ENCODE measurements at regions not wholly inside any gene's neighbourhood (a gene's known extent, or its start where the extent isn't known, plus 50 kb on each side); places are given as distances from the start of the nearest gene placed in this dataset.

- no peaks in the 10 kb centered on the region for H3F3A ChIP-seq (ENCODE audit: insufficient read depth, low read length, poor library complexity, severe bottlenecking)
- no peaks in the 10 kb centered on the region for H3K9me3 ChIP-seq (ENCODE audit: low read length)
- no peaks in the 10 kb centered on the region for H3K9me2 ChIP-seq (ENCODE audit: insufficient read depth, low read length)
- H3K4me2 ChIP-seq (ENCODE audit: low read length), result no peak overlapping the region
- no peak for TF ChIP-seq SMC3 (conservative IDR thresholded peaks at IDR 0.05; ENCODE audit: poor library complexity)
- H4K20me1 ChIP-seq (ENCODE audit: insufficient read depth), result no peaks in the 10 kb centered on the region
- no peaks in the 10 kb centered on the region for H3K36me3 ChIP-seq (ENCODE audit: insufficient read depth, low read length)
- no peak overlapping the region for H3K27ac ChIP-seq (ENCODE audit: low read length)
- no peak overlapping the region for H2AFZ ChIP-seq (ENCODE audit: low read depth, low read length)
- no peaks in the 10 kb centered on the region for H3K27me3 ChIP-seq (ENCODE audit: insufficient read depth, low read depth, low read length)
- H3K4me3 ChIP-seq (ENCODE audit: low read length), result no peak overlapping the region
- no peak overlapping the region for H3K9ac ChIP-seq (ENCODE audit: low read length)
- H3K79me2 ChIP-seq (replicated peaks; ENCODE audit: insufficient read depth, low read length), result no peaks in the 10 kb centered on the region
Observed at GRCh38 chr4:53744446-53745160, 153.3 kb upstream of the LNX1 start.

GRCh38 chr4:53734584-53735353 lies 143.5 kb upstream of the LNX1 start:
- Histone ChIP-seq H3K4me2 (ENCODE audit: low read length) (no peak overlapping the region), H3K9ac (ENCODE audit: low read length) (no peak overlapping the region), H3F3A (ENCODE audit: insufficient read depth, low read length, poor library complexity, severe bottlenecking) (no peaks in the 10 kb centered on the region), H4K20me1 (ENCODE audit: insufficient read depth) (no peaks in the 10 kb centered on the region), H3K9me3 (ENCODE audit: low read length) (no peaks in the 10 kb centered on the region), H3K27ac (ENCODE audit: low read length) (no peak overlapping the region), H2AFZ (ENCODE audit: low read depth, low read length) (no peak overlapping the region), H3K27me3 (ENCODE audit: insufficient read depth, low read depth, low read length) (no peaks in the 10 kb centered on the region), H3K36me3 (ENCODE audit: insufficient read depth, low read length) (no peaks in the 10 kb centered on the region), H3K79me2 (replicated peaks; ENCODE audit: insufficient read depth, low read length) (no peaks in the 10 kb centered on the region), H3K9me2 (ENCODE audit: insufficient read depth, low read length) (no peaks in the 10 kb centered on the region), H3K4me3 (ENCODE audit: low read length) (no peak overlapping the region)
- TF ChIP-seq MXI1 (conservative IDR thresholded peaks at IDR 0.05; ENCODE audit: poor library complexity, severe bottlenecking) (no peak), TAF1 (IDR thresholded peaks at IDR 0.05; ENCODE audit: low read depth) (no peak), EZH2 (IDR thresholded peaks at IDR 0.05; ENCODE audit: borderline replicate concordance, insufficient read depth, low read length, poor library complexity, severe bottlenecking) (no peak), POLR2AphosphoS5 (IDR thresholded peaks at IDR 0.05) (no peak), REST (IDR thresholded peaks at IDR 0.05; ENCODE audit: borderline replicate concordance) (no peak), EP300 (conservative IDR thresholded peaks at IDR 0.05; ENCODE audit: poor library complexity, severe bottlenecking) (no peak), CTCF (IDR thresholded peaks at IDR 0.05; ENCODE audit: poor library complexity, severe bottlenecking) (no peak), SMC3 (conservative IDR thresholded peaks at IDR 0.05; ENCODE audit: poor library complexity) (no peak), RAD21 (conservative IDR thresholded peaks at IDR 0.05) (no peak)
